ENCODE measurements at regions not wholly inside any gene's neighbourhood (a gene's known extent, or its start where the extent isn't known, plus 50 kb on each side); places are given as distances from the start of the nearest gene placed in this dataset.

DNA sequence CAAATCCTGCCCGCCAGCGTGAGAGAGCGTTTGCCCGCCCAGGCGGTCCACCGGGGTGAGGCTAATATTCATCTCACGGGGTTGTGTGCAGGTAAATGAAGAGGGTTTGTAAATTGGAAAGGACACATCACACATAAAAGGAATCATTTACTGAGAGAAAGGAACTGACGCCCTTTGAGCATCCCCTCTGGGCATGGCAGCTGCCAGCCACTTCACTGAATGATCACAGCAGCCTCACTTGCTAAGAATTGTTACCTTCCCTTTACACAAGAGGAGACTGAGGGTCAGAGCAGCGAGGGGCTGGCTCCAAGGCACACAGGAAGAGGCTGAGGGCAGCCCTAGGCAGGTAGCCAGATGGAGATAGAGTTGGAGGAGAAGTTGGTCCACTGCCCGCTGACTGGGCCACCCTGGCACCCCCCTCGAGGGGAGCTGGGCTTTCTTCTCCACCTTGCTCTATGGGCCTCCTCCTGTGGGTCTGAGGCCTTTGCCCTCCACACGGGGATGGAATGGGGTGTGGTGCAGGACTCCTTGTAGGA lies 96.0 kb downstream of the FOXD2 start:
- peak overlapping the region; percentile 79 for H3K4me2 ChIP-seq
- H3K27ac ChIP-seq (ENCODE audit: low read depth), result no peak overlapping the region
- no peaks in the 10 kb centered on the region for H4K20me1 ChIP-seq (replicated peaks; ENCODE audit: insufficient read depth)

DNA sequence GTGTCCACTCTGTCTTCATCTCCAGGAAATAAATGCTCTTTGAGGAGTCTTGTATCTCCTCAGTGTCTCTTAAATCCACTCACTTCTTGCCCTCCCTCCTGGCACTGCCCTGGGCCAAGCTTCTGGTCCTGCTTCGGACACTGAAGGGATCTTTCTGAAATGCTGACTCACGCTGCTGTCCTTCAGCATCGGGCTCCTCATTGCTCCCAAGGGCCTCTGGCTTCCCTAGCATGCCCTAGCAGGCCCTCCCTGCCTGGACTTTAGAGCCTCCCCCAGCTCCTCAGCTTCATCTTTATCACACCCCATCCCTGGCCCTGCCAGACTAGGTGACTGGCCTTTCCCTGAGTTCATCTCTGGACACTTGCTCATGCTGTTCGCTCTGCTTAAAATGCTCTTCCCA lies 96.6 kb downstream of the FOXD2 start:
- ATAC-seq (no peak), DNase-seq (ENCODE audit: low spot score) (no peak)
- peak overlapping the region; percentile 79; the same call in 1 of the 2 replicates for H3K4me2 ChIP-seq
- no peaks in the 10 kb centered on the region for H3K79me2 ChIP-seq (replicated peaks; ENCODE audit: insufficient read depth)
- H3K4me3 Mint-ChIP-seq, result peak overlapping the region; percentile 77; the same call in 2 of the 3 replicates
- peaks cover 14% of the 10 kb centered on the region for H3K27me3 ChIP-seq (ENCODE audit: insufficient read depth)
- no peaks in the 10 kb centered on the region; the same call in 2 of the 3 replicates for H3K36me3 Mint-ChIP-seq (ENCODE audit: low read depth)
- peaks cover 25% of the 10 kb centered on the region for H3K4me1 Mint-ChIP-seq
- no peak for TF ChIP-seq JUNB (IDR thresholded peaks at IDR 0.05; ENCODE audit: unreplicated experiment)
- no peak for TF ChIP-seq POLR2AphosphoS5 (IDR thresholded peaks at IDR 0.05; ENCODE audit: low read depth)
- TF ChIP-seq, protein P1, sequence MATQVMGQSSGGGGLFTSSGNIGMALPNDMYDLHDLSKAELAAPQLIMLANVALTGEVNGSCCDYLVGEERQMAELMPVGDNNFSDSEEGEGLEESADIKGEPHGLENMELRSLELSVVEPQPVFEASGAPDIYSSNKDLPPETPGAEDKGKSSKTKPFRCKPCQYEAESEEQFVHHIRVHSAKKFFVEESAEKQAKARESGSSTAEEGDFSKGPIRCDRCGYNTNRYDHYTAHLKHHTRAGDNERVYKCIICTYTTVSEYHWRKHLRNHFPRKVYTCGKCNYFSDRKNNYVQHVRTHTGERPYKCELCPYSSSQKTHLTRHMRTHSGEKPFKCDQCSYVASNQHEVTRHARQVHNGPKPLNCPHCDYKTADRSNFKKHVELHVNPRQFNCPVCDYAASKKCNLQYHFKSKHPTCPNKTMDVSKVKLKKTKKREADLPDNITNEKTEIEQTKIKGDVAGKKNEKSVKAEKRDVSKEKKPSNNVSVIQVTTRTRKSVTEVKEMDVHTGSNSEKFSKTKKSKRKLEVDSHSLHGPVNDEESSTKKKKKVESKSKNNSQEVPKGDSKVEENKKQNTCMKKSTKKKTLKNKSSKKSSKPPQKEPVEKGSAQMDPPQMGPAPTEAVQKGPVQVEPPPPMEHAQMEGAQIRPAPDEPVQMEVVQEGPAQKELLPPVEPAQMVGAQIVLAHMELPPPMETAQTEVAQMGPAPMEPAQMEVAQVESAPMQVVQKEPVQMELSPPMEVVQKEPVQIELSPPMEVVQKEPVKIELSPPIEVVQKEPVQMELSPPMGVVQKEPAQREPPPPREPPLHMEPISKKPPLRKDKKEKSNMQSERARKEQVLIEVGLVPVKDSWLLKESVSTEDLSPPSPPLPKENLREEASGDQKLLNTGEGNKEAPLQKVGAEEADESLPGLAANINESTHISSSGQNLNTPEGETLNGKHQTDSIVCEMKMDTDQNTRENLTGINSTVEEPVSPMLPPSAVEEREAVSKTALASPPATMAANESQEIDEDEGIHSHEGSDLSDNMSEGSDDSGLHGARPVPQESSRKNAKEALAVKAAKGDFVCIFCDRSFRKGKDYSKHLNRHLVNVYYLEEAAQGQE (IDR thresholded peaks at IDR 0.05; ENCODE audit: unreplicated experiment), result no peak
- TF ChIP-seq, protein P2, sequence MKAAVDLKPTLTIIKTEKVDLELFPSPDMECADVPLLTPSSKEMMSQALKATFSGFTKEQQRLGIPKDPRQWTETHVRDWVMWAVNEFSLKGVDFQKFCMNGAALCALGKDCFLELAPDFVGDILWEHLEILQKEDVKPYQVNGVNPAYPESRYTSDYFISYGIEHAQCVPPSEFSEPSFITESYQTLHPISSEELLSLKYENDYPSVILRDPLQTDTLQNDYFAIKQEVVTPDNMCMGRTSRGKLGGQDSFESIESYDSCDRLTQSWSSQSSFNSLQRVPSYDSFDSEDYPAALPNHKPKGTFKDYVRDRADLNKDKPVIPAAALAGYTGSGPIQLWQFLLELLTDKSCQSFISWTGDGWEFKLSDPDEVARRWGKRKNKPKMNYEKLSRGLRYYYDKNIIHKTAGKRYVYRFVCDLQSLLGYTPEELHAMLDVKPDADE (IDR thresholded peaks at IDR 0.05), result no peak
- TF ChIP-seq, protein P3, sequence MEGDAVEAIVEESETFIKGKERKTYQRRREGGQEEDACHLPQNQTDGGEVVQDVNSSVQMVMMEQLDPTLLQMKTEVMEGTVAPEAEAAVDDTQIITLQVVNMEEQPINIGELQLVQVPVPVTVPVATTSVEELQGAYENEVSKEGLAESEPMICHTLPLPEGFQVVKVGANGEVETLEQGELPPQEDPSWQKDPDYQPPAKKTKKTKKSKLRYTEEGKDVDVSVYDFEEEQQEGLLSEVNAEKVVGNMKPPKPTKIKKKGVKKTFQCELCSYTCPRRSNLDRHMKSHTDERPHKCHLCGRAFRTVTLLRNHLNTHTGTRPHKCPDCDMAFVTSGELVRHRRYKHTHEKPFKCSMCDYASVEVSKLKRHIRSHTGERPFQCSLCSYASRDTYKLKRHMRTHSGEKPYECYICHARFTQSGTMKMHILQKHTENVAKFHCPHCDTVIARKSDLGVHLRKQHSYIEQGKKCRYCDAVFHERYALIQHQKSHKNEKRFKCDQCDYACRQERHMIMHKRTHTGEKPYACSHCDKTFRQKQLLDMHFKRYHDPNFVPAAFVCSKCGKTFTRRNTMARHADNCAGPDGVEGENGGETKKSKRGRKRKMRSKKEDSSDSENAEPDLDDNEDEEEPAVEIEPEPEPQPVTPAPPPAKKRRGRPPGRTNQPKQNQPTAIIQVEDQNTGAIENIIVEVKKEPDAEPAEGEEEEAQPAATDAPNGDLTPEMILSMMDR (conservative IDR thresholded peaks at IDR 0.05; ENCODE audit: low read depth in 2 of 2), result no peak
- TF ChIP-seq EZH2phosphoT487 (IDR thresholded peaks at IDR 0.05; ENCODE audit: unreplicated experiment), result no peak
- no peak for TF ChIP-seq STAT1 (IDR thresholded peaks at IDR 0.05; ENCODE audit: unreplicated experiment)
- peaks cover 16% of the 10 kb centered on the region for H3K4me1 ChIP-seq (ENCODE audit: insufficient read depth)
- no peaks in the 10 kb centered on the region for H3K9me2 ChIP-seq (ENCODE audit: insufficient read depth)
- H3K27ac ChIP-seq (ENCODE audit: low read depth), result no peak overlapping the region
- peaks cover 3% of the 10 kb centered on the region; the same call in 2 of the 3 replicates for H3K9me3 Mint-ChIP-seq
- no peak overlapping the region for H3K4me3 ChIP-seq
- no peaks in the 10 kb centered on the region for H3K36me3 ChIP-seq (ENCODE audit: insufficient read depth)
- H3F3A ChIP-seq (replicated peaks; ENCODE audit: low read depth), result peaks cover 3% of the 10 kb centered on the region
- H2AFZ ChIP-seq, result peak overlapping the region; percentile 43; the same call in 1 of the 2 replicates
- H3K27me3 Mint-ChIP-seq (ENCODE audit: insufficient read depth, low read depth, poor library complexity), result peaks cover 19% of the 10 kb centered on the region
- no peaks in the 10 kb centered on the region for H4K20me1 ChIP-seq (replicated peaks; ENCODE audit: insufficient read depth)
- no peak overlapping the region for H3K27ac Mint-ChIP-seq

More for the DNA sequence above, 96.0 kb downstream of the FOXD2 start:
- Histone ChIP-seq H3K36me3 (ENCODE audit: insufficient read depth) (no peaks in the 10 kb centered on the region), H3F3A (replicated peaks; ENCODE audit: low read depth) (peaks cover 3% of the 10 kb centered on the region), H3K79me2 (replicated peaks; ENCODE audit: insufficient read depth) (no peaks in the 10 kb centered on the region), H3K9me2 (ENCODE audit: insufficient read depth) (no peaks in the 10 kb centered on the region), H3K4me3 (peak overlapping the region; percentile 54), H3K27me3 (ENCODE audit: insufficient read depth) (peaks cover 14% of the 10 kb centered on the region), H2AFZ (peak overlapping the region; percentile 95), H3K4me1 (ENCODE audit: insufficient read depth) (peaks cover 16% of the 10 kb centered on the region)
- Mint-ChIP-seq H3K9me3 (peaks cover 8% of the 10 kb centered on the region; the same call in 2 of the 3 replicates), H3K27me3 (ENCODE audit: insufficient read depth, low read depth, poor library complexity) (peaks cover 19% of the 10 kb centered on the region), H3K4me1 (peaks cover 25% of the 10 kb centered on the region), H3K27ac (no peak overlapping the region), H3K4me3 (peak overlapping the region; percentile 77), H3K36me3 (ENCODE audit: low read depth) (no peaks in the 10 kb centered on the region; the same call in 2 of the 3 replicates)
- ATAC-seq (peak; percentile 14), DNase-seq (ENCODE audit: low spot score) (no peak)
- TF ChIP-seq ZNF114 (CRISPR knock-in tag; IDR thresholded peaks at IDR 0.05), result no peak
- no peak for TF ChIP-seq POLR2AphosphoS5 (IDR thresholded peaks at IDR 0.05; ENCODE audit: low read depth)
- TF ChIP-seq EZH2 (IDR thresholded peaks at IDR 0.05; ENCODE audit: low read depth, unreplicated experiment), result no peak
- no peak for TF ChIP-seq STAT1 (IDR thresholded peaks at IDR 0.05; ENCODE audit: unreplicated experiment)
- TF ChIP-seq, protein P2 (IDR thresholded peaks at IDR 0.05), result no peak
- no peak for TF ChIP-seq CREB1 (CRISPR knock-in tag; IDR thresholded peaks at IDR 0.05; ENCODE audit: low read depth)
- TF ChIP-seq EZH2phosphoT487 (IDR thresholded peaks at IDR 0.05; ENCODE audit: unreplicated experiment), result no peak
